Retinal pigment epithelial cell (primary cell): ENCODE measurements at regions not wholly inside any gene's neighbourhood (a gene's known extent, or its start where the extent isn't known, plus 50 kb on each side); places are given as distances from the start of the nearest gene placed in this dataset.
"Not testable (repeated sequence)": the region's sequence is repeated elsewhere in the genome, so short reads cannot be mapped to it uniquely, and the experiment has no call there.

Experiments used
- DNase-seq: peaks from one replicate; pipeline ENCODE4 v3.0.0-alpha.2; 2010; ENCODE audit warnings: low read depth
- H3K4me3 ChIP-seq: 2 replicates; pipeline ENCODE4 v1.5.1; 2011; ENCODE audit warnings: mild to moderate bottlenecking, low read length, control low read depth, moderate library complexity
- TF ChIP-seq, protein P1 (sequence below): conservative IDR thresholded peaks from 2 replicates; pipeline ENCODE4 v1.5.1; 2011; ENCODE audit warnings: low read depth, low read length, control low read depth, inconsistent platforms

DNA sequence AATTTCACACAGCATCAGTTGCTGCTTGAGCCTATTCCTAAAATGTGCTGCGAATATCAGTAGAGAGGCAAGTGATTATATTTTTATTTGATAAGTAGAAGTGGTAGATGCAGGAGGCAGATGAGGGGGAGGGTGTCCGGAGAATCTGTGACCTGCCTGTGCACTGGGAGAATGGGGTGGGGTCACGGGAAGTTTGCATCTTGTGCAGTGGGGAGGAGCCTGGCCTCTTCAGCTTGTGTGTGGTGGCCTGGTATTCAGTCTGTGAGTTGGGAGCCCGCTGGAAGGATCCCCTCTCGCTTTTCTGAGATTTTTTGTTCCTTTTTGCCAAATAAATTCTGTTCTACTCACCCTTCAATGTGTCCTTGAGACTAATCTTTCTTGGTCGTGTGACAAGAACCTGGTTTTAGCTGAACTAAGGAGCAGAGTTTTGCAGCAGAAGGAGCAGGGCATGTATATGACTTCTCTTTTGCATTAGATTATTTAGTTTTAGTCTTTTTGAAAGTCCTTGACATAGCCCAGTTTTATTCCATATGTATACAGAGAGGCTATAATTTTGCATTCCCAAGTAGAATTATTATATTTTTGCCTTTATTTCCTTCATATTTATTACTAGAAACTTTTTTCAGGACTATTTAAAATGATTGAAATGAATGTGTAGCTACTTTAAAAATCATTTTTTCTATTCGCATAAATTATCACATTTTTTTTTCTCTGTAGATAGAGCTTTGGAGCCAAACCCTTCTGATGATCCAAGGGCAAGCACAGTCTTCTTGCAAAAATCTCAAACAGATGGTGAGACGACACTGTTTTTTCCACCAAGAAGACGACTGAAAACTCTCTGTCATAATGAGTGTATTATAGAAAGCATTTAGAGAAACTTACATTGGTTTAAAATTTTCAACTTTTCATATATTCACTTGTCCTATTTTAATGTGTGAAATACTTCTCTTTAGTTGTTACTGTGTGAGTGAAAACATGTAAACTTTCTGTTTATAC, 1257.2 kb downstream of the UQCRFS1 start:
- no peak for DNase-seq
- no peak overlapping the region for H3K4me3 ChIP-seq
- TF ChIP-seq, protein P1, sequence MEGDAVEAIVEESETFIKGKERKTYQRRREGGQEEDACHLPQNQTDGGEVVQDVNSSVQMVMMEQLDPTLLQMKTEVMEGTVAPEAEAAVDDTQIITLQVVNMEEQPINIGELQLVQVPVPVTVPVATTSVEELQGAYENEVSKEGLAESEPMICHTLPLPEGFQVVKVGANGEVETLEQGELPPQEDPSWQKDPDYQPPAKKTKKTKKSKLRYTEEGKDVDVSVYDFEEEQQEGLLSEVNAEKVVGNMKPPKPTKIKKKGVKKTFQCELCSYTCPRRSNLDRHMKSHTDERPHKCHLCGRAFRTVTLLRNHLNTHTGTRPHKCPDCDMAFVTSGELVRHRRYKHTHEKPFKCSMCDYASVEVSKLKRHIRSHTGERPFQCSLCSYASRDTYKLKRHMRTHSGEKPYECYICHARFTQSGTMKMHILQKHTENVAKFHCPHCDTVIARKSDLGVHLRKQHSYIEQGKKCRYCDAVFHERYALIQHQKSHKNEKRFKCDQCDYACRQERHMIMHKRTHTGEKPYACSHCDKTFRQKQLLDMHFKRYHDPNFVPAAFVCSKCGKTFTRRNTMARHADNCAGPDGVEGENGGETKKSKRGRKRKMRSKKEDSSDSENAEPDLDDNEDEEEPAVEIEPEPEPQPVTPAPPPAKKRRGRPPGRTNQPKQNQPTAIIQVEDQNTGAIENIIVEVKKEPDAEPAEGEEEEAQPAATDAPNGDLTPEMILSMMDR: no peak

DNA sequence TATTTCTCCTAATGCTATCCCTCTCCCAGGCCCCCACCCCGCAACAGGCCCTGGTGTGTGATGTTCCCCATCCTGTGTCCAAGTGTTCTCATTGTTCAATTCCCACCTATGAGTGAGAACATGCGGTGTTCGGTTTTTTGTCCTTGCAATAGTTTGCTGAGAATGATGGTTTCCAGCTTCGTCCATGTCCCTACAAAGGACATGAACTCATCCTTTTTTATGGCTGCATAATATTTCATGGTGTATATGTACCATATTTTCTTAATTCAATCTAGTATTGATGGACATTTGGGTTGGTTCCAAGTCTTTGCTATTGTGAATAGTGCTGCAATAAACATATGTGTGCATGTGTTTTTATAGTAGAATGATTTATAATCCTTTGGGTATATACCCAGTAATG, 1270.3 kb downstream of the UQCRFS1 start:
- H3K4me3 ChIP-seq, DNase-seq: not testable (repeated sequence)

DNA sequence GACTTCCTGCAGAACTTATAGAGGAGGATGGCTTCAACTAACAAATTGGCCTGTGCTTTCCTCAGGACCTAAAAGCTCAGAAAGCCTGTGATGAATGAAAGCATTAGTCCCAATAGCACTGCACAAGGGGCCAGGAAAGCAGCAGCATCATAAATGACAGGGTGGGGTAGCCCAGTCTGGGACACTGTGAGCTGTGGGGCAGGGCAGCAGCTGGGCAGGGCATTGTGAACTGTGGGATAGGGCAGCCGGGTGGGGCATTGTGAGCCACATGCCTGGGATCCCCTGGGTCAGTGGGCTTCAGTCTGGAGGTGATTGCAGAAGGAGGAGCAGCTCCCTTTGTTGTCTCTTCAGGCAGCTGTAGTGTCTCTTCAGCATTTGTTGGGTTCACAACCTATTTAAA, 1276.8 kb downstream of the UQCRFS1 start:
- H3K4me3 ChIP-seq: no peak overlapping the region
- no peak for DNase-seq
- TF ChIP-seq, protein P1: no peak

DNA sequence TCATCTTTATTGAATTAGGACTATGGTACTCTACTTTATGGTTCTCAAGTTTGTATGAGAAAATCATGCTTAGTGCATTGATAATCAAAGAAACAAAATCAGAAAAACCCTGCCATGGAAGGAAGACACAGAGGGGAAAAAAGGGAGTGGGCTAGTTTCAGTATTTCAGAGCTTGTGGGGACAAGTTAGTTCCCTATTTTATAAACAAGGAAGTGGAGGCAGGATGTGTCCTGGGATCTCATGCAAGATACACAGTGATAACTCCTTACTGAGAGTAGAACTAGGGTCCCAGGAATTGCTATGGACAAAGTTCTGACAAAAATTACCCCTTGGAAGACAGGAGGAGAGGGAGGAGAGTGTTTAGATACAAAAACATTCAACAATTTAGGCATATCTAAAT, 1277.3 kb downstream of the UQCRFS1 start:
- DNase-seq: no peak
- TF ChIP-seq, protein P1: no peak
- H3K4me3 ChIP-seq: no peak overlapping the region

DNA sequence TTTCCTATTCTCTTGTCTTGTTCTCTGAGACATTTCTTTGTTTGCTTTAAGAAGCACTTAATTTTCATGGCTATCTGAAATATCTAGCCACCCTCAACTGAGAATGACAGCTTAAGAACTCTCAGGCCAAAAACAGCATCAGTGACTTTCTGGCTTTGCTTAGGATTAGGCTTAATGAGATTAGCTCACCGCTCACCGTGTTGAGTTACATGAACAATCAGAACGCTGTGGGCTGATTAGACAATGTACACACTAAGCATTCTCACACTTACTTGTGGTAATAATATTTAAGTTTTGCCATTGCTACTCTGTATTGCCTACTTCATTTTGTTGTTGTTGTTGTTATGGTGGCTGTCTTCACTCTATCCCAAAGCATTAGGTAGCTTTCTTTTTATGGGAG, 1283.6 kb downstream of the UQCRFS1 start:
- TF ChIP-seq, protein P1: no peak
- peak; percentile 4 for DNase-seq
- no peak overlapping the region for H3K4me3 ChIP-seq

DNA sequence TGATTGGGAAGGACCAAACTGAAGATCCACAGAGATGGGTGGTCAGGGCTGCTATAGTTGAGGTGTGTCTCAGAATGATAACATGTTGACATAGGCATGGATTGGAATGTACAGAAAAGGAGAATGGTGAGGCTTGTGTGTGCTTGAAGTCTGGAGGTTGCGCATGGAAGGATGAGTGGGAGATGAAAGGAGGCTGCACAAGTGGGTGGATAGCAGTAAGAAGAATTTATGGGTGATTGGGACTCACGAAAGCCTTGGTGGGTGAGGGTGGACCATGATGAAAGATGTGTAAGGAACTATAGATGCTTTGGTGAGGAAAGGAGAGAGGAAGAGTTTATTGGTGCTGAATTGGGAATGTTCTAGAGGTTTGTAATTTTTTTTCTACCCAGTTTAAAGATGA, 1287.7 kb downstream of the UQCRFS1 start:
- TF ChIP-seq, protein P1: no peak
- H3K4me3 ChIP-seq: no peak overlapping the region
- no peak for DNase-seq

DNA sequence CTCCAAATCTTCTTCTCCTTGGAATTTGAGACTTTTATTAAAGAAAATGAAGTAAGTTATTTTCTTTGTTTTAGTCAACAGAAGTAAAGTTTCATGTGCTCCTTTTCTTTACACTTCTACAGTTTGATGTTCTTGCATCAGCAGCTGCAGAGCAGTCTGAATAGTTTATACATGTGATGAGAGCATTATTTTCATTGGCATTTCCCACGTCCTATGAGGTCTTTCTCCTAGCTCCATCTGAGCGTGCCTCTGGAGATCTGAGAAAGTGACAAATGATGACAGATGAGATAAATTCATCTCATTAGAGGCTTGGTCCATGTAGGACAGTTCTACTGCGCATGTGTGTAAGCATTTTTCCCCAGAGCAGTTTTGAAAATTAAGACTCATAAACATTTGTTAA, 1290.0 kb downstream of the UQCRFS1 start:
- TF ChIP-seq, protein P1: no peak
- no peak for DNase-seq
- no peak overlapping the region for H3K4me3 ChIP-seq
